GM21576 (cell line): ENCODE measurements at regions not wholly inside any gene's neighbourhood (a gene's known extent, or its start where the extent isn't known, plus 50 kb on each side); places are given as distances from the start of the nearest gene placed in this dataset.
A peak's percentile ranks its signal among the peaks of the same experiment; 100 is the strongest.

Source experiments
- ATAC-seq: cut with Tn5 transposase; IDR thresholded peaks from one replicate; pipeline ENCODE4 v1.9.1; 2021; ENCODE audit warnings: mild to moderate bottlenecking, moderate library complexity; ENCODE audit not compliant: unreplicated experiment

GRCh38 chr11:19349340-19350025 lies 108.7 kb upstream of the E2F8 start:
- ATAC-seq = no peak

- ATAC-seq = no peak
These were observed 107.2 kb upstream of the E2F8 start for GRCh38 chr11:19347911-19348310.

GRCh38 chr11:19345848-19346681 lies 105.3 kb upstream of the E2F8 start:
- ATAC-seq = peak; percentile 44

- ATAC-seq = peak; percentile 33
These were observed 104.7 kb upstream of the E2F8 start for GRCh38 chr11:19345519-19345847.

- peak; percentile 36 for ATAC-seq
These were observed 104.1 kb upstream of the E2F8 start for GRCh38 chr11:19344661-19345518.

- ATAC-seq = no peak
These were observed 101.3 kb upstream of the E2F8 start for GRCh38 chr11:19342036-19342435.

- no peak for ATAC-seq
These were observed 97.6 kb upstream of the E2F8 start for GRCh38 chr11:19338375-19338774.

GRCh38 chr11:19337779-19338178 lies 97.0 kb upstream of the E2F8 start:
- no peak for ATAC-seq

GRCh38 chr11:19336331-19336730 lies 95.6 kb upstream of the E2F8 start:
- ATAC-seq = no peak

- peak; percentile 90 for ATAC-seq
These were observed 91.7 kb upstream of the E2F8 start for GRCh38 chr11:19332476-19332875.

GRCh38 chr11:19330416-19330815 lies 89.7 kb upstream of the E2F8 start:
- ATAC-seq = no peak

- ATAC-seq = no peak
These were observed 89.2 kb upstream of the E2F8 start for GRCh38 chr11:19329970-19330369.

- no peak for ATAC-seq
These were observed 88.0 kb upstream of the E2F8 start for GRCh38 chr11:19328586-19329311.

GRCh38 chr11:19327280-19327679 lies 86.5 kb upstream of the E2F8 start:
- ATAC-seq = no peak

- ATAC-seq = no peak
These were observed 85.8 kb upstream of the E2F8 start for GRCh38 chr11:19326499-19326898.

- ATAC-seq = no peak
These were observed 82.8 kb upstream of the E2F8 start for GRCh38 chr11:19323502-19323901.

GRCh38 chr11:19321351-19321750 lies 80.6 kb upstream of the E2F8 start:
- no peak for ATAC-seq

- no peak for ATAC-seq
These were observed 80.1 kb upstream of the E2F8 start for GRCh38 chr11:19320827-19321226.

- ATAC-seq = no peak
These were observed 75.7 kb upstream of the E2F8 start for GRCh38 chr11:19316434-19316833.

GRCh38 chr11:19315511-19315910 lies 74.8 kb upstream of the E2F8 start:
- ATAC-seq = no peak

GRCh38 chr11:19313140-19313539 lies 72.4 kb upstream of the E2F8 start:
- no peak for ATAC-seq
